HEK293T (cell line): ENCODE measurements at regions not wholly inside any gene's neighbourhood (a gene's known extent, or its start where the extent isn't known, plus 50 kb on each side); places are given as distances from the start of the nearest gene placed in this dataset.
"Not testable (repeated sequence)": the region's sequence is repeated elsewhere in the genome, so short reads cannot be mapped to it uniquely, and the experiment has no call there.

Source experiments
- CTCF ChIA-PET: fragments of 350-600 bp; formaldehyde crosslinking; extraction: SDS; loops from one replicate; lab custom pipeline; 2021; ENCODE audit warnings: antibody characterized with exemption, inconsistent platforms; lab: Yijun Ruan, JAX
- POLR2A ChIA-PET: fragments of 350-600 bp; formaldehyde crosslinking; extraction: SDS; loops from one replicate; lab custom pipeline; 2020; ENCODE audit warnings: antibody characterized with exemption, inconsistent platforms; lab: Yijun Ruan, JAX
- DNase-seq: peaks from one replicate; pipeline ENCODE4 v3.0.0; 2012; ENCODE audit warnings: mixed read lengths; ENCODE audit errors: extremely low spot score
- ARNT ChIP-seq: fragments of 450-650 bp; IDR thresholded peaks from 2 replicates; pipeline ENCODE4 v1.6.1; 2017; ENCODE audit warnings: mild to moderate bottlenecking
- BHLHE40 ChIP-seq: fragments of 450-650 bp; IDR thresholded peaks from 2 replicates; pipeline ENCODE4 v1.6.1; 2016; ENCODE audit warnings: mild to moderate bottlenecking, moderate library complexity, borderline replicate concordance
- CTBP1 ChIP-seq: fragments of 450-650 bp; IDR thresholded peaks from 2 replicates; pipeline ENCODE4 v1.6.1; 2016; ENCODE audit warnings: borderline replicate concordance
- ELF4 ChIP-seq: fragments of 450-650 bp; IDR thresholded peaks from 2 replicates; pipeline ENCODE4 v1.6.1; 2017; ENCODE audit warnings: antibody characterized with exemption
- FOXA1 ChIP-seq: fragments of 450-650 bp; IDR thresholded peaks from 2 replicates; pipeline ENCODE4 v1.6.1; 2016; ENCODE audit warnings: mild to moderate bottlenecking
- FOXK2 ChIP-seq: fragments of 450-650 bp; IDR thresholded peaks from 2 replicates; pipeline ENCODE4 v1.6.1; 2016; ENCODE audit warnings: mild to moderate bottlenecking
- FOXM1 ChIP-seq: fragments of 450-650 bp; IDR thresholded peaks from 2 replicates; pipeline ENCODE4 v1.6.1; 2017; ENCODE audit warnings: mild to moderate bottlenecking, borderline replicate concordance
- HDGF ChIP-seq: fragments of 450-650 bp; IDR thresholded peaks from 2 replicates; pipeline ENCODE4 v1.6.1; 2017; ENCODE audit warnings: antibody characterized with exemption, borderline replicate concordance
- L3MBTL2 ChIP-seq: fragments of 450-650 bp; conservative IDR thresholded peaks from 2 replicates; pipeline ENCODE4 v1.6.1; 2016; ENCODE audit warnings: mild to moderate bottlenecking
- LEF1 ChIP-seq: fragments of 450-650 bp; IDR thresholded peaks from 2 replicates; pipeline ENCODE4 v1.6.1; 2017; ENCODE audit warnings: mild to moderate bottlenecking, borderline replicate concordance
- NFRKB ChIP-seq: fragments of 450-650 bp; IDR thresholded peaks from 2 replicates; pipeline ENCODE4 v1.6.1; 2016; ENCODE audit warnings: mild to moderate bottlenecking, moderate library complexity
- SP1 ChIP-seq: fragments of 450-650 bp; IDR thresholded peaks from 2 replicates; pipeline ENCODE4 v1.6.1; 2017
- SUZ12 ChIP-seq: fragments of 450-650 bp; IDR thresholded peaks from 2 replicates; pipeline ENCODE4 v1.6.1; 2016; ENCODE audit warnings: mild to moderate bottlenecking
- TARDBP ChIP-seq: fragments of 450-650 bp; IDR thresholded peaks from 2 replicates; pipeline ENCODE4 v1.6.1; 2016
- ZNF384 ChIP-seq: fragments of 450-650 bp; IDR thresholded peaks from 2 replicates; pipeline ENCODE4 v1.6.1; 2016
- TF ChIP-seq, protein P1 (sequence below): fragments of 450-650 bp; IDR thresholded peaks from 2 replicates; pipeline ENCODE4 v1.6.1; 2016

DNA sequence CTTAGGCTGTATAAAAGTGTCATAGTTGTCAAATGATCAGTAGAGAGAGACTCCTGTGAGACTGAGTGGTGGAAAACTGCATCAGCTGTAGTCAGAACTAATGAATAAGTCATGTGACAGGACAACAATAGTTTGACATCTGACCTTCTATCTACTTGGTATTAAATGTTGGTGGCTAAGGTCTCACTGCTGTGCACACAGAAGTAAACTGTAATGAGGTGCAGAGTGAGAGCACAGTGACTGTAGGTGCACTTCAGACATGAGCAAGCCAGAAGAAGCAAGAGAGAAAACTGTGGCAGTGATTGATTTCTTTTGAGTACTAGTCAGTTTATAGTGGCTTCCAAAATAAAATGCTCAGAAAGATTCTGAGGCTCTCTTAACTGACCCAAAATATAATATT is 803.6 kb downstream of the RAPGEF2 start:
- POLR2A ChIA-PET, result no interaction called here
- TF ChIP-seq CTBP1, result no peak
- TF ChIP-seq FOXK2, result no peak
- TF ChIP-seq FOXM1, result no peak
- DNase-seq, result no peak
- CTCF ChIA-PET, result no interaction called here

- POLR2A ChIA-PET, result no interaction called here
- CTCF ChIA-PET, result interaction anchor here (1.1 kb wide), 1 partner anchor 36 kb away, joined by 3 read pairs; no protein-coding TSS in a partner anchor
- TF ChIP-seq SUZ12 (no peak), BHLHE40 (no peak)
- TF ChIP-seq, protein P1, sequence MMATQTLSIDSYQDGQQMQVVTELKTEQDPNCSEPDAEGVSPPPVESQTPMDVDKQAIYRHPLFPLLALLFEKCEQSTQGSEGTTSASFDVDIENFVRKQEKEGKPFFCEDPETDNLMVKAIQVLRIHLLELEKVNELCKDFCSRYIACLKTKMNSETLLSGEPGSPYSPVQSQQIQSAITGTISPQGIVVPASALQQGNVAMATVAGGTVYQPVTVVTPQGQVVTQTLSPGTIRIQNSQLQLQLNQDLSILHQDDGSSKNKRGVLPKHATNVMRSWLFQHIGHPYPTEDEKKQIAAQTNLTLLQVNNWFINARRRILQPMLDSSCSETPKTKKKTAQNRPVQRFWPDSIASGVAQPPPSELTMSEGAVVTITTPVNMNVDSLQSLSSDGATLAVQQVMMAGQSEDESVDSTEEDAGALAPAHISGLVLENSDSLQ, result 0 out of 2 replicates have a peak, but pooled peaks have one; percentile 26
- no peak for DNase-seq
Measured at GRCh38 chr4:159910721-159911120, 807.8 kb downstream of the RAPGEF2 start.

DNA sequence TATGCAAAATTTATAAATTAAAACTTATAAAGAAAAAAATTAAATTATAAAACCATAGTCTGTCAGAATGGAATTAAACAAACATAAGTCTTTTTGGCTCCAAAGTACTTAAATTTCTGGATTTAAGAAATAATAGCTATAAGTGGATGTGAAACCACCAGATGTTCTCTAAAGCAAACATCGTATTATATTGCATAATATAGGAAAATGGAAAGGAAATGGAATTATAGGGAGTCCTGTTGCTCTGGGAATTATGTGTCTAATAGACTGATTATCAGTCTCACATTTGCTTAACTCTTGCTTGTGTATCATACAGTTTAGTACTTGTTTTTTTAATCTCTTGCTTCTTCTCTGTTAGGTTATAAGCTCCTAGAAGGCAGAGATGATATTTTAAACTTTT is 819.2 kb downstream of the RAPGEF2 start:
- DNase-seq, result no peak
- ChIA-PET CTCF (no interaction called here), POLR2A (no interaction called here)
- TF ChIP-seq SUZ12, result no peak
- TF ChIP-seq FOXM1, result no peak
- no peak for TF ChIP-seq NFRKB
- TF ChIP-seq HDGF, result no peak
- TF ChIP-seq FOXK2, result no peak
- no peak for TF ChIP-seq L3MBTL2
- TF ChIP-seq LEF1, result no peak
- TF ChIP-seq TARDBP, result no peak
- TF ChIP-seq CTBP1, result no peak
- TF ChIP-seq BHLHE40, result no peak
- TF ChIP-seq, protein P1, result no peak
- no peak for TF ChIP-seq ZNF384
- no peak for TF ChIP-seq SP1
- TF ChIP-seq ARNT, result no peak
- TF ChIP-seq ELF4, result no peak
- no peak for TF ChIP-seq FOXA1

GRCh38 chr4:159925770-159926169 is 822.9 kb downstream of the RAPGEF2 start:
- no peak for TF ChIP-seq ZNF384
- no peak for TF ChIP-seq ELF4
- TF ChIP-seq BHLHE40, result no peak
- no peak for TF ChIP-seq FOXA1
- no peak for TF ChIP-seq NFRKB
- TF ChIP-seq FOXK2, result no peak
- TF ChIP-seq SUZ12, result no peak
- no peak for TF ChIP-seq SP1
- ChIA-PET POLR2A (no interaction called here), CTCF (no interaction called here)
- no peak for DNase-seq

DNA sequence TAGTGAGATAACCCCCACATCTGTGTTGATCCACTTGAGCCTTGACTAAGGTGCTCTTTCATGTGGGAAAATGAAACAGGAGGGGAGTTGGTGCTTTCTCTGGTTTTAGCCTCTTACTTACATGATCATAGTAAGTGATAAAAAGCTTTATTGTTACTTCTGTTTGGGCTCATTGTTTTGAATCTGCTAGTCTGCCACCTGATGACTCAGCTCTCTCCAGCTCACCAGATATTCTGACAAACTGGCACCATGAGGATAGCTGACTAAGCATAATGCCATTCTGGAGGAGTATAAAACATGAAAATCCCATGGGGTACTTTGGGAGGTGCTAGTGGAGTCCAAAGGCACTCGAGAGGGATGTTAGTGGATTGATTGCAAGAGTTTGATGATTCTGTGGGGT is 824.0 kb downstream of the RAPGEF2 start:
- CTCF ChIA-PET, result interaction anchor here (0.7 kb wide), 1 partner anchor 404 kb away, joined by 3 read pairs; no protein-coding TSS in a partner anchor
- POLR2A ChIA-PET, result no interaction called here
- no peak for DNase-seq

GRCh38 chr4:159927781-159928180 is 824.9 kb downstream of the RAPGEF2 start:
- DNase-seq, result no peak
- no peak for TF ChIP-seq TARDBP
- TF ChIP-seq FOXK2, result no peak
- no peak for TF ChIP-seq SP1
- no peak for TF ChIP-seq FOXA1
- no peak for TF ChIP-seq ZNF384
- TF ChIP-seq FOXM1, result no peak
- no peak for TF ChIP-seq L3MBTL2
- no peak for TF ChIP-seq NFRKB
- no peak for TF ChIP-seq SUZ12
- TF ChIP-seq, protein P1, result no peak
- TF ChIP-seq LEF1, result no peak
- TF ChIP-seq HDGF, result no peak
- no peak for TF ChIP-seq BHLHE40
- no peak for TF ChIP-seq ELF4
- no peak for TF ChIP-seq CTBP1
- no peak for TF ChIP-seq ARNT
- POLR2A ChIA-PET, result no interaction called here
- CTCF ChIA-PET, result interaction anchor here (0.6 kb wide), 1 partner anchor 239 kb away, joined by 3 read pairs; no protein-coding TSS in a partner anchor

More for the DNA sequence above, 824.0 kb downstream of the RAPGEF2 start:
- TF ChIP-seq CTBP1, result no peak
- no peak for TF ChIP-seq FOXM1
- no peak for TF ChIP-seq FOXA1
- TF ChIP-seq, protein P1, result no peak
- no peak for TF ChIP-seq SP1
- no peak for TF ChIP-seq L3MBTL2
- TF ChIP-seq BHLHE40, result no peak
- no peak for TF ChIP-seq FOXK2
- TF ChIP-seq SUZ12, result no peak
- no peak for TF ChIP-seq NFRKB
- TF ChIP-seq ARNT, result no peak
- TF ChIP-seq ZNF384, result no peak
- TF ChIP-seq LEF1, result no peak
- no peak for TF ChIP-seq ELF4
- TF ChIP-seq TARDBP, result no peak
- no peak for TF ChIP-seq HDGF

DNA sequence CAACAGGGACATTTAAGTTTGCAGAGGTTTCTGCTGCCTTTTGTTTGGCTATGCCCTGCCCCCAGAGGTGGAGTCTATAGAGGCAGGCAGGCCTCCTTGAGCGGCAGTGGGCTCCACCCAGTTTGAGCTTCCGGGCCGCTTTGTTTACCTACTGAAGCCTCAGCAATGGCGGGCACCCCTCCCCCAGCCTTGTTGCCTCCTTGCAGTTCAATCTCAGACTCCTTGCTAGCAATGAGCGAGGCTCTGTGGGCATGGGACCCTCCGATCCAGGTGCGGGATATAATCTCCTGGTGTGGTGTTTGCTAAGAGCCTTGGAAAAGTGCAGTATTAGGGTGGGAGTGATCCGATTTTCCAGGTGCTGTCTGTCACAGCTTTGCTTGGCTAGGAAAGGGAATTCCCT is 831.7 kb downstream of the RAPGEF2 start:
- POLR2A ChIA-PET, CTCF ChIA-PET, DNase-seq: not testable (repeated sequence)
